PC-9 (cell line): ENCODE measurements at regions not wholly inside any gene's neighbourhood (a gene's known extent, or its start where the extent isn't known, plus 50 kb on each side); places are given as distances from the start of the nearest gene placed in this dataset.

Source experiments
- CTCF ChIP-seq: fragments of 200-600 bp; sonication (generic); conservative IDR thresholded peaks from 2 replicates; pipeline ENCODE4 v1.6.1; 2017; ENCODE audit warnings: mixed run types, antibody characterized with exemption, mild to moderate bottlenecking, moderate library complexity
- EZH2 ChIP-seq: fragments of 200-600 bp; sonication (generic); IDR thresholded peaks from 2 replicates; pipeline ENCODE4 v1.8.0; 2017; ENCODE audit warnings: antibody characterized with exemption, low read depth

DNA sequence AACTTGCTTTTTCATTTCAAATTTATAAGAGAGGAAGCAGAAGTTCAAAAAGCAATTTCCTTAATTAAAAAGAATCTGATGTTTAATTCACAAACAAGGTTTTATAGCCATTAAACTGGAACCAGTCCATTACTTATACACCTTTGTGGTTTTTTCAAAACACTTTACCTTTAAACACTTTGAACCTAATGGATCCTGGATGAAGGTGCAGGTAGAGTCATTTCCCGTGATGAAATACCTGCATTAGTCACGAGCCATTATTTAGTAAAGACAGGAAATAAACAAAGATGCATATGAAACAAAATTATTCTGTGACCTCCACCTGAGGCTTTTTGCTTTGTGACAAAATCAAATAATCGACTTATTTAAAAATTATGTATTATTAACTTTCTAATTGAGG is 341.7 kb upstream of the UBE2E2 start:
- TF ChIP-seq CTCF (no peak), EZH2 (no peak)
